Activated B cell treated with CpG ODN at 0.5 μM for 24 hours (primary cell): ENCODE measurements at regions not wholly inside any gene's neighbourhood (a gene's known extent, or its start where the extent isn't known, plus 50 kb on each side); places are given as distances from the start of the nearest gene placed in this dataset.

ENCODE experiments used
- ATAC-seq: fragments of 200-7000 bp; cut with Tn5 transposase; one replicate; pipeline ENCODE4 v1.10.0; 2021; ENCODE audit warnings: low read depth, mild to moderate bottlenecking, moderate library complexity
- CTCF ChIA-PET: fragments of 350-600 bp; sonication (Branson Sonifier 250); formaldehyde crosslinking; loops from one replicate; lab custom pipeline; 2021; ENCODE audit warnings: antibody characterized with exemption; lab: Charles Lee
- POLR2A ChIA-PET: fragments of 350-600 bp; sonication (Branson Sonifier 250); formaldehyde crosslinking; loops from one replicate; lab custom pipeline; 2021; ENCODE audit warnings: antibody characterized with exemption; lab: Charles Lee
- DNase-seq: peaks from one replicate; pipeline ENCODE4 v3.0.0; 2022
- H3K27ac Mint-ChIP-seq: one replicate; pipeline ENCODE4 v1.8.0; 2020; ENCODE audit warnings: mixed read lengths
- H3K27me3 Mint-ChIP-seq: one replicate; pipeline ENCODE4 v1.8.0; 2021; ENCODE audit warnings: mixed read lengths
- H3K36me3 Mint-ChIP-seq: one replicate; pipeline ENCODE4 v1.8.0; 2021; ENCODE audit warnings: low read depth, mixed read lengths
- H3K4me1 Mint-ChIP-seq: one replicate; pipeline ENCODE4 v1.8.0; 2021; ENCODE audit warnings: mixed read lengths
- H3K4me3 Mint-ChIP-seq: one replicate; pipeline ENCODE4 v1.8.0; 2020; ENCODE audit warnings: mild to moderate bottlenecking, mixed read lengths
- H3K9me3 Mint-ChIP-seq: one replicate; pipeline ENCODE4 v1.8.0; 2020; ENCODE audit warnings: mixed read lengths
- intact Hi-C: fragments of 100-400 bp; cut with micrococcal nuclease; formaldehyde crosslinking; loops from one replicate; pipeline ENCODE4 v1.15.1; 2024
- TF ChIP-seq, protein P1 (sequence below): fragments of 200-600 bp; IDR thresholded peaks from one replicate; pipeline ENCODE4 v1.8.0; 2022; ENCODE audit warnings: antibody characterized with exemption, mild to moderate bottlenecking

- Mint-ChIP-seq H3K4me3 (no peak overlapping the region), H3K36me3 (no peaks in the 10 kb centered on the region), H3K4me1 (no peaks in the 10 kb centered on the region), H3K27me3 (no peaks in the 10 kb centered on the region), H3K27ac (no peak overlapping the region), H3K9me3 (no peaks in the 10 kb centered on the region)
- ChIA-PET POLR2A (no interaction called here), CTCF (no interaction called here)
- TF ChIP-seq, protein P1, sequence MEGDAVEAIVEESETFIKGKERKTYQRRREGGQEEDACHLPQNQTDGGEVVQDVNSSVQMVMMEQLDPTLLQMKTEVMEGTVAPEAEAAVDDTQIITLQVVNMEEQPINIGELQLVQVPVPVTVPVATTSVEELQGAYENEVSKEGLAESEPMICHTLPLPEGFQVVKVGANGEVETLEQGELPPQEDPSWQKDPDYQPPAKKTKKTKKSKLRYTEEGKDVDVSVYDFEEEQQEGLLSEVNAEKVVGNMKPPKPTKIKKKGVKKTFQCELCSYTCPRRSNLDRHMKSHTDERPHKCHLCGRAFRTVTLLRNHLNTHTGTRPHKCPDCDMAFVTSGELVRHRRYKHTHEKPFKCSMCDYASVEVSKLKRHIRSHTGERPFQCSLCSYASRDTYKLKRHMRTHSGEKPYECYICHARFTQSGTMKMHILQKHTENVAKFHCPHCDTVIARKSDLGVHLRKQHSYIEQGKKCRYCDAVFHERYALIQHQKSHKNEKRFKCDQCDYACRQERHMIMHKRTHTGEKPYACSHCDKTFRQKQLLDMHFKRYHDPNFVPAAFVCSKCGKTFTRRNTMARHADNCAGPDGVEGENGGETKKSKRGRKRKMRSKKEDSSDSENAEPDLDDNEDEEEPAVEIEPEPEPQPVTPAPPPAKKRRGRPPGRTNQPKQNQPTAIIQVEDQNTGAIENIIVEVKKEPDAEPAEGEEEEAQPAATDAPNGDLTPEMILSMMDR: no peak
- intact Hi-C loops: no loop called here
- no peak for DNase-seq
- ATAC-seq: no peak
Observed at GRCh38 chr17:71482625-71483024, 638.2 kb upstream of the SOX9 start.

GRCh38 chr17:71484546-71484945 lies 636.3 kb upstream of the SOX9 start:
- no peaks in the 10 kb centered on the region for H3K27me3 Mint-ChIP-seq
- CTCF ChIA-PET: no interaction called here
- DNase-seq (no peak), ATAC-seq (no peak)
- H3K4me1 Mint-ChIP-seq: no peaks in the 10 kb centered on the region
- TF ChIP-seq, protein P1: no peak
- H3K4me3 Mint-ChIP-seq: no peak overlapping the region
- H3K36me3 Mint-ChIP-seq: no peaks in the 10 kb centered on the region
- H3K9me3 Mint-ChIP-seq: no peaks in the 10 kb centered on the region
- intact Hi-C loops: no loop called here
- POLR2A ChIA-PET: no interaction called here
- H3K27ac Mint-ChIP-seq: no peak overlapping the region

- H3K9me3 Mint-ChIP-seq: no peaks in the 10 kb centered on the region
- DNase-seq (no peak), ATAC-seq (no peak)
- CTCF ChIA-PET: no interaction called here
- no peaks in the 10 kb centered on the region for H3K36me3 Mint-ChIP-seq
- H3K4me1 Mint-ChIP-seq: no peaks in the 10 kb centered on the region
- intact Hi-C loops: no loop called here
- no peak overlapping the region for H3K27ac Mint-ChIP-seq
- no peak overlapping the region for H3K4me3 Mint-ChIP-seq
- POLR2A ChIA-PET: no interaction called here
- H3K27me3 Mint-ChIP-seq: no peaks in the 10 kb centered on the region
- TF ChIP-seq, protein P1: no peak
Observed at GRCh38 chr17:71485426-71485825, 635.4 kb upstream of the SOX9 start.

- H3K4me3 Mint-ChIP-seq: no peak overlapping the region
- intact Hi-C loops: no loop called here
- H3K27me3 Mint-ChIP-seq: no peaks in the 10 kb centered on the region
- DNase-seq (no peak), ATAC-seq (no peak)
- POLR2A ChIA-PET: no interaction called here
- CTCF ChIA-PET: no interaction called here
- H3K27ac Mint-ChIP-seq: no peak overlapping the region
- H3K36me3 Mint-ChIP-seq: no peaks in the 10 kb centered on the region
- TF ChIP-seq, protein P1: no peak
- no peaks in the 10 kb centered on the region for H3K4me1 Mint-ChIP-seq
- no peaks in the 10 kb centered on the region for H3K9me3 Mint-ChIP-seq
Observed at GRCh38 chr17:71486261-71486660, 634.6 kb upstream of the SOX9 start.

DNA sequence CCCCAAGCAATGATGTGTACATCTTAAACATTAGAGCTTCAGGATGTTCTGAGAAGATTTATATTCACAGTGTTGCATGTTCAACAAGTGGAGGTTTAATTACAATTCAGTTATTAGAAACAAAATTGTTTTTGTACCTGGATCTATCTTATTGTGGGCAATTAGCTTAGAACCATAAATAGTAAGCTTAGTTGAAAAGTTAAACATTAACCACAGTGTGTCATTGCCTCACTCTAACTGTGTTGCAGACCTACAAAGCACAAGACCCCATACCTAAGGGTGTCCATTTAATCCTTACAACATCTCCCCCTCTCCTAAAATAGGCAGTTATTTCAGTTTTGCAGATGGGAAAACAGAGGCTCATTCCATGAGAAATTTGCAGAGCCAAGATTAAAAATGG lies 632.0 kb upstream of the SOX9 start:
- Mint-ChIP-seq H3K27ac (no peak overlapping the region), H3K36me3 (no peaks in the 10 kb centered on the region), H3K4me1 (no peaks in the 10 kb centered on the region), H3K4me3 (no peak overlapping the region), H3K27me3 (no peaks in the 10 kb centered on the region), H3K9me3 (peaks cover 4% of the 10 kb centered on the region)
- ChIA-PET CTCF (no interaction called here), POLR2A (no interaction called here)
- ATAC-seq (no peak), DNase-seq (no peak)
- intact Hi-C loops: no loop called here
- TF ChIP-seq, protein P1: no peak
